KMS-11 (cell line): ENCODE measurements at regions not wholly inside any gene's neighbourhood (a gene's known extent, or its start where the extent isn't known, plus 50 kb on each side); places are given as distances from the start of the nearest gene placed in this dataset.

Experiments
- H2AFZ ChIP-seq: fragments of 200-600 bp; sonication (generic); 2 replicates; pipeline ENCODE4 v1.6.1; 2016; ENCODE audit warnings: antibody characterized with exemption, mixed run types, low read depth
- H3K27ac ChIP-seq: fragments of 200-600 bp; sonication (generic); 2 replicates; pipeline ENCODE4 v1.6.1; 2016; ENCODE audit warnings: mild to moderate bottlenecking, mixed run types
- H3K27me3 ChIP-seq: fragments of 200-600 bp; sonication (generic); 2 replicates; pipeline ENCODE4 v1.6.1; 2017; ENCODE audit warnings: mild to moderate bottlenecking, low read depth, mixed run types, moderate library complexity; ENCODE audit not compliant: insufficient read depth
- H3K36me3 ChIP-seq: fragments of 200-600 bp; sonication (generic); 2 replicates; pipeline ENCODE4 v1.6.1; 2017; ENCODE audit warnings: mild to moderate bottlenecking, mixed run types; ENCODE audit not compliant: insufficient read depth
- H3K4me1 ChIP-seq: fragments of 200-600 bp; sonication (generic); 2 replicates; pipeline ENCODE4 v1.6.1; 2016; ENCODE audit warnings: mild to moderate bottlenecking, low read depth, mixed run types; ENCODE audit not compliant: poor library complexity, severe bottlenecking
- H3K4me2 ChIP-seq: fragments of 200-600 bp; sonication (generic); 2 replicates; pipeline ENCODE4 v1.7.0; 2016; ENCODE audit warnings: mild to moderate bottlenecking, mixed run types
- H3K4me3 ChIP-seq: fragments of 200-600 bp; sonication (generic); IDR thresholded peaks from 2 replicates; pipeline ENCODE4 v1.6.1; 2017; ENCODE audit warnings: low read depth, low read length, mixed read lengths; ENCODE audit not compliant: insufficient read depth
- H3K79me2 ChIP-seq: fragments of 200-600 bp; sonication (generic); 2 replicates; pipeline ENCODE4 v1.6.1; 2016; ENCODE audit warnings: low read depth, mixed run types; ENCODE audit not compliant: insufficient read depth
- H3K9ac ChIP-seq: fragments of 200-600 bp; sonication (generic); 2 replicates; pipeline ENCODE4 v1.6.1; 2016; ENCODE audit warnings: mild to moderate bottlenecking, mixed run types
- H4K20me1 ChIP-seq: fragments of 200-600 bp; sonication (generic); 2 replicates; pipeline ENCODE4 v1.6.1; 2016; ENCODE audit warnings: mild to moderate bottlenecking, mixed run types; ENCODE audit not compliant: insufficient read depth
- TF ChIP-seq, protein P1 (sequence below): fragments of 200-600 bp; sonication (generic); conservative IDR thresholded peaks from 2 replicates; pipeline ENCODE4 v1.6.1; 2017; ENCODE audit warnings: low read depth, mild to moderate bottlenecking, antibody characterized with exemption, low read length, moderate library complexity, mixed read lengths

DNA sequence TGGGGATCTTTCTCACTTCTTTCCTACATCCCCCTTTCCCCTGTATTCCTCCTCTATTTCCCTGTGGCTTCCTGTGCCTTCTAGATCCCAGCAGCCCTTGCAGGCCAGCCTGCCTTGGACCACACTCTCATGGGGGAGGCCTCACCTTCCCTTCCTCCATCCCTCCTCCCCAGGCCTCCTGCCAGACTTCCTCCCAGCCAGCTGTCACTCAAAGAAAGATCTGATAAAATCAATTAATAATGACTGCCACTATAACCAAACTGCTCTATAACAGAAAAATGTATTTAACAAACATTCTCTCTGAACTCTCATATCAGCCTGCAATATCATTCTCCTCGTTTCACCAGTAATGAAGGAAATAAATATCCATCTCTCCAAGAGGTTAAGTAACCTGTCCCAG lies 144.9 kb upstream of the SIX2 start:
- no peaks in the 10 kb centered on the region for H3K27me3 ChIP-seq
- H3K36me3 ChIP-seq: no peaks in the 10 kb centered on the region
- H3K4me2 ChIP-seq: no peak overlapping the region
- no peak overlapping the region for H3K9ac ChIP-seq
- TF ChIP-seq, protein P1, sequence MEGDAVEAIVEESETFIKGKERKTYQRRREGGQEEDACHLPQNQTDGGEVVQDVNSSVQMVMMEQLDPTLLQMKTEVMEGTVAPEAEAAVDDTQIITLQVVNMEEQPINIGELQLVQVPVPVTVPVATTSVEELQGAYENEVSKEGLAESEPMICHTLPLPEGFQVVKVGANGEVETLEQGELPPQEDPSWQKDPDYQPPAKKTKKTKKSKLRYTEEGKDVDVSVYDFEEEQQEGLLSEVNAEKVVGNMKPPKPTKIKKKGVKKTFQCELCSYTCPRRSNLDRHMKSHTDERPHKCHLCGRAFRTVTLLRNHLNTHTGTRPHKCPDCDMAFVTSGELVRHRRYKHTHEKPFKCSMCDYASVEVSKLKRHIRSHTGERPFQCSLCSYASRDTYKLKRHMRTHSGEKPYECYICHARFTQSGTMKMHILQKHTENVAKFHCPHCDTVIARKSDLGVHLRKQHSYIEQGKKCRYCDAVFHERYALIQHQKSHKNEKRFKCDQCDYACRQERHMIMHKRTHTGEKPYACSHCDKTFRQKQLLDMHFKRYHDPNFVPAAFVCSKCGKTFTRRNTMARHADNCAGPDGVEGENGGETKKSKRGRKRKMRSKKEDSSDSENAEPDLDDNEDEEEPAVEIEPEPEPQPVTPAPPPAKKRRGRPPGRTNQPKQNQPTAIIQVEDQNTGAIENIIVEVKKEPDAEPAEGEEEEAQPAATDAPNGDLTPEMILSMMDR: no peak
- no peak overlapping the region for H3K4me3 ChIP-seq
- H3K79me2 ChIP-seq: no peaks in the 10 kb centered on the region
- no peak overlapping the region for H3K27ac ChIP-seq
- H3K4me1 ChIP-seq: no peaks in the 10 kb centered on the region
- H2AFZ ChIP-seq: no peak overlapping the region
- H4K20me1 ChIP-seq: no peaks in the 10 kb centered on the region

DNA sequence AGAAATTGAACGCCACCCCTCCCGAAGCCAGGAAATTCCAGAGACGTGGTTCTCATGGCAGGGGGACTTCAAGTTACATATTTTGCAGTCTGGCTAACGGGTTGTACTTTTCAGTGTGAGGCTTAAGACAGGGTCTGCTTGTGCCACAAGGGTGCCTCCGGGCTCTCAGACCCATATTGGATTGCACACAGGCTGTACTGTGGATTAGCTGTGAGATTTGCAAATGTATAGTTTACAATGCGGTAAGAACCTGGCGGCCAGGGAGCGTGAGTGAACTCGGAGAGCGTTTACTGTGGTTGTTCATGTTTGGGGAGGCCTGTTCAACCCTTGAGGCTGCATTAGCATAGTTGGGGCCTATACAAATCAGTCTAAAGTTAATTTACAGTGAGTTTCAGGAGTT lies 143.9 kb upstream of the SIX2 start:
- Histone ChIP-seq H3K4me3 (no peak overlapping the region), H3K36me3 (no peaks in the 10 kb centered on the region), H2AFZ (no peak overlapping the region), H3K27ac (no peak overlapping the region), H3K9ac (no peak overlapping the region), H3K4me1 (no peaks in the 10 kb centered on the region), H3K4me2 (no peak overlapping the region), H3K27me3 (no peaks in the 10 kb centered on the region), H3K79me2 (no peaks in the 10 kb centered on the region), H4K20me1 (no peaks in the 10 kb centered on the region)
- TF ChIP-seq, protein P1: no peak

DNA sequence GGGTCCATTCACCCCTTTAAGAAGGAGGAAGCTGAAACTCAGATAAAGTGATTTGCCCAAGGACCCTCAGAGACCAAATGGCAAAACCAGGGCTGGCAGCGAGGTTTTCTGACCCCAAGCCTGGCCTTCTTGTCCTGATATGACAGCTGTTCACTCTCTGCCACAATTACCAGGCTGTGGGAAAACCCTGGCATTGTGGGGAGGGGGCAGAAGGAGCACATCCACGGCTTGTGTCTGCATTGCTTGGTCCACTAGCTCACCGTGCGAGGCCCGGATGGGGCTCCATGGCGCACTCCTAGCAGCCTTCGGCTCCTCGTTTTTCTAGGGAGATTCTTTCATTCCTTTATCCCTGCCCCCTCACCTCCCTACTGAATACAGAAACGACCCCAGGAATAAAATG lies 143.4 kb upstream of the SIX2 start:
- no peaks in the 10 kb centered on the region for H3K36me3 ChIP-seq
- H4K20me1 ChIP-seq: no peaks in the 10 kb centered on the region
- no peaks in the 10 kb centered on the region for H3K79me2 ChIP-seq
- no peaks in the 10 kb centered on the region for H3K4me1 ChIP-seq
- no peak overlapping the region for H2AFZ ChIP-seq
- no peak overlapping the region for H3K4me3 ChIP-seq
- no peak overlapping the region for H3K4me2 ChIP-seq
- H3K9ac ChIP-seq: no peak overlapping the region
- H3K27me3 ChIP-seq: no peaks in the 10 kb centered on the region
- H3K27ac ChIP-seq: no peak overlapping the region
- TF ChIP-seq, protein P1: no peak

DNA sequence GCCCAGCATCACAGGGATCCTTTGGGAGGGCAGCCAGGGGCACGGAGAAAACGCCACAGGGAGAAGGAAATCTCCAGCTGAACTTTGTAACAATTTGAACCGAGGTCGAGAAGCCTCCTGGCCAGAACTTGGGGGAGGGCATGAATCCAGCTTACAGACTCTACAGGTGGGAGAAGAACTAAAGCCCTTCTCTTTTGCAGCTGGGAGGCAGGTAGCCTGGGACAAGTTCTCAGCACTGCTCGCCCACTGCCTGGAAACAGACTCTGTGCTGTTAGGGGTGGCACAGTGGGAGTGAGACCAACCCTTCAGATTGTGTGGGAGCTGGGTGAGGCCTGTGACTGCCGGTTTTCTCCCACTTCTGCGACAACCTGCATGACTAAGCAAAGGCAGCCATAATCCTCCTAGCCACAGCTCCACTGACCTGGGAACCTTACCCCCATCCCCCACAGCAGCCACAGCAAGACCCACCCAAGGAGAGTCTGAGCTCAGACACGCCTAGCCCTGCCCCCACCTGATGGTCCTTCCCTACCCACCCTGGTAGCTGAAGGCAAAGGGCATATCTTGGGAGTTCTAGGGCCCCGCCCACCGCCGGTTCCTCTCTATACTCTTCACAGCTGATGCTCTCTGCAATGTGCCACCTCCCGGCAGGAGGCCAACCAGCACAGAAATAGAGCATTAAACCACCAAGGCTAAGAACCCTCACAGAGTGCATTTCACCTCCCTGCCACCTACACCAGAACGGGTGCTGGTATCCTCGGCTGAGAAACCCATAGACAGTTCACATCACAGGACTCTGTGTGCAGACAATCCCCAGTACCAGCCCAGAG lies 136.0 kb upstream of the SIX2 start:
- H4K20me1 ChIP-seq: no peaks in the 10 kb centered on the region
- H3K27ac ChIP-seq: no peak overlapping the region
- no peaks in the 10 kb centered on the region for H3K79me2 ChIP-seq
- no peak overlapping the region for H2AFZ ChIP-seq
- H3K4me3 ChIP-seq: no peak overlapping the region
- H3K4me1 ChIP-seq: no peaks in the 10 kb centered on the region
- no peaks in the 10 kb centered on the region for H3K27me3 ChIP-seq
- H3K4me2 ChIP-seq: no peak overlapping the region
- no peaks in the 10 kb centered on the region for H3K36me3 ChIP-seq
- TF ChIP-seq, protein P1: no peak
- no peak overlapping the region for H3K9ac ChIP-seq
